ENCODE measurements at regions not wholly inside any gene's neighbourhood (a gene's known extent, or its start where the extent isn't known, plus 50 kb on each side); places are given as distances from the start of the nearest gene placed in this dataset.
"Not testable (repeated sequence)": the region's sequence is repeated elsewhere in the genome, so short reads cannot be mapped to it uniquely, and the experiment has no call there.

GRCh38 chr7:53596230-53596629 lies 560.8 kb downstream of the POM121L12 start:
- DNase-seq = no peak

DNA sequence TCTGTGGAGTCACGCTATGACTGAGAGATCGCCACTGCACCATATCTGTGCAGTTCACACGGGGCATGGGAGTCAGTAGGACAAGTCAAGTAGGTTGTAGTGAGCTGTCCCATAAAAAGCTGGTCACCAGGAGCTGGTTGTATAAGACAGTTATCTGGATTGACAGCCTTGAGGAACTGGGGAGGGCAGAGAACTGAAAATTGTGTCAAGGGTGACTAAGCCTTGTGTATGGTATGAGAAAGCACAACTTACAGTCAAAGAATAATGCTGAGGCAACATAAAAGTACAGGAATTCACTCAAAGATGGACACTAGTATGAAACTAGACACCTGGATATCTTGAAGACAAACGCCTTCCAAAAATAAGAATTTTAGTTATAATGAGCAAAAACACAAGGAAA lies 564.9 kb downstream of the POM121L12 start:
- DNase-seq = no peak

- no peak for DNase-seq
Observed at GRCh38 chr7:53602817-53603418, 567.5 kb downstream of the POM121L12 start.

- DNase-seq = no peak
Observed at GRCh38 chr7:53603461-53603860, 568.0 kb downstream of the POM121L12 start.

DNA sequence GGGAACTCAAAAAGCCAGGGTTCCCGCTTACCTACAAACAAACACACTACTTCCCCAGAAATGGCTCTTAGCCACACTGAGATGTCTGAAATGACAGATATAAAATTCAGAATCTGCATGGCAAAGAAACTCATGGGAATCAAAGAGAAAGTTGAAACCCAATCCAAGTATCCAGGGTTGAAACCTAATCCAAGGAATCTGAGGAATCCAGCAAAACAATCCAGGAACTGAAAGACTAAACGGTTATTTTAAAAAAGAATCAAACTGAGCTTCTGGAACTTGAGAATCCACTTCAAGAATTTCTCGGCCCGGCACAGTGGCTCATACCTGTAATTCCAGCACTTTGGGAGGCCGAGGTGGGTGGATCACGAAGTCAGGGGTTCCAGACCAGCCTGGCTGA lies 568.8 kb downstream of the POM121L12 start:
- no peak for DNase-seq

GRCh38 chr7:53607961-53608360 lies 572.5 kb downstream of the POM121L12 start:
- no peak for DNase-seq

GRCh38 chr7:53609185-53609584 lies 573.8 kb downstream of the POM121L12 start:
- no peak for DNase-seq

GRCh38 chr7:53611043-53611442 lies 575.6 kb downstream of the POM121L12 start:
- no peak for DNase-seq

DNA sequence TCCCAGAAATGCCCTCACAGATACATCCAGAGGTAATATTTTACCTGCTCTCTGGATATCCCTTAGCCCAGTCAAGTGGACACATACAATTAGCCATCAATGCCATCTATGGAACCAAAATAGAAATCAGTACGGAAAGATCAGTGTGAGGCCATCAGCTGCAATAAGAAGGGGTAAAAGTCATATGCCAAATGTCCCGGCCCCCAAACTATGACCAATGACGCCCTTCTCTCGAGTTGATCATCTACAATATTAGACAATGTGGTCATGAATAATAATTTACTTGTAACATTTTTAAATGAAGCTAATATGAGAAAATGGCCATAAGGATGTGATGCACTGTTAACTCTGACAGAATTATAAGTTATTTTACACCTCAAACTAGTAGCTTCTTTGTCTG lies 588.9 kb downstream of the POM121L12 start:
- no peak for DNase-seq

- no peak for DNase-seq
Observed at GRCh38 chr7:53628775-53629174, 593.3 kb downstream of the POM121L12 start.

DNA sequence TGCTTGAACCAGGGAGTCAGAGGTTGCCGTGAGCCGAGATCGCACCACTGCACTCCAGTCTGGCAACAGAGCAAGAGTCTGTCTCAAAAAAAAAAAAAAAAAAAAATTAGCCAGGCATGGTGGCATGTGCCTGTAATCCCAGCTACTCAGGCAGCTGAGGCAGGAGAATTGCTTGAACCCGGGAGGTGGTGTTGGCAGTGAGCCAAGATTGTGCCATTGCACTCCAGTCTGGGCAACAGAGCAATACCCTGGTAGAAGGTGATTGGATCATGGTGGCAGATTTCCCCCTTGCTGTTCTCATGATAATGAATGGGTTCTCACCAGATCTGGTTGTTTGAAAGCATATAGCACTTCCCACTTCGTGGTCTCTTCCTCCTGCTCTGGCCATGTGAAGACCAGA lies 599.8 kb downstream of the POM121L12 start:
- not testable (repeated sequence) for DNase-seq

DNA sequence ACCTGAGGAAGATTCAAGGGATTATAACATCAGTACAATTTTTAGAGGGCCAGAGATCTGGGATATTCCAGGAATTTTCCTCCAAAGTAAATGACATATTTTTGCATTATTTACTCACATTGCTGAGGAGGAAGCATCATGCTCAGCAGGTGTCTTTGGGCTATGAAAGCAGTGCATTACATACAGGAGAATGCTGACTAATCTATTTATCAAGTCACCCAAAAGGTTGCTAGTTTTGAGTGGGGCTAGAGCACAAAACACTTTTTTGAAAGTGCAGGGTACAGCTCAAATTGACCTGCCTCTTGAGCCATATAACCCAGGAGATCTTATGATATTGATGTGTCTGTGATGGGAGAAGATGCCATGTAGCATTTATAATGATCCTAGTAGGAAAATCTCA lies 603.1 kb downstream of the POM121L12 start:
- no peak for DNase-seq

- DNase-seq = no peak
Observed at GRCh38 chr7:53641091-53641490, 605.7 kb downstream of the POM121L12 start.

DNA sequence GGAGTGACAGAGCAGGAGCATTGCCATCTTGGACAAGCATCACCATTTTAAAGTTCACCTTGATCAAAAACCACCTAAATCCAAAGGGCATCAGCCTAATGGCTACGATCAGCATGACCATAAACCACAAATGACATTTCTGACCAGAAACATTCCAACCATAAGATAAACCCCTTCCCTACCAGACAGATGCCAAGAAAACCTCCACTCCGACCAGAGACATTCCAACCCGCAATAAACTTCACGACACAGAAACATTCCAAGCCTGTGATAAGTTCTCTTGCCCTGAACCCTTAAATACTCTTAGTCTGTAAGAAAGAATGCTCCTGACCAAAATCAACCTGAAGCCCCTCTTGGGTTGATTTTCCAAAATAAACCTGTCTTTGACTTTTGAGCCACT lies 606.9 kb downstream of the POM121L12 start:
- DNase-seq = no peak

GRCh38 chr7:53642866-53643265 lies 607.4 kb downstream of the POM121L12 start:
- DNase-seq = no peak

DNA sequence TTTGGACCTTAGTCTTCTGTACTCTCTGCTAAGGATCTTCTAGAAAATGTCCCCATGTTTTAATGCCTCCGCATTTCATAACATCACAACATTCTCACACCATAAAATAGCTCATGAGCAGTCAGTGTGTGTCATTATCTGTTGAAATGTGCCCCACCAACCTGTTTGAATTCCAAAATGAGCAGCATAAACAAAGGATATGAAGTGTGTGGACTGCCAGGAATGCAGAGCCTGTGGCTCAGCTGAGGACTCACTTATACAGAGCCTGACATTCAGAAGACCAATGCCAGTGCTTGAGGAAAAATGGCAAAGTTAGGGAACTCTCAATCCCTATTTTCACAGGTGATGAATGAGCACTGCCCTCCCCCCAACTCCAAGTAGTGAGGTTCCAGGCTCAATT lies 621.4 kb downstream of the POM121L12 start:
- no peak for DNase-seq

GRCh38 chr7:53657586-53657985 lies 622.2 kb downstream of the POM121L12 start:
- DNase-seq = no peak

DNA sequence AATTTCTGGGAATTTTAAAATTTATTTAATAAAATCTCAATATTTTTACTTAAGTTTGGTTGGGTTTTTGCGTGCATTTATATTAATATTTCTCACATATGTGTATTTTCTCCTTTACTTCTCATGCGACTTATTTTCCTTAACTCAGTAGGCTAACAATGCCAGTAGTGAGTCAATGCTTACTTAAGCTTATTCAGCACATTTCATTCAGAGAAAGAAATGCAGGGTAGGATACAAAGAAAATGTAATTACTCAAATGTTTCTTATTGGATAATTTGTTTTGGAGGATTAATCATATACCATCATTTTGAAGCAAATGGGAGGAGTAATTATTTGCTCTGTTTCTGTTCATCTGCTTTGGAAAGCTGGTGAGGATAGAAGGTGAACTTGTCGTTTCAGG lies 623.5 kb downstream of the POM121L12 start:
- no peak for DNase-seq

DNA sequence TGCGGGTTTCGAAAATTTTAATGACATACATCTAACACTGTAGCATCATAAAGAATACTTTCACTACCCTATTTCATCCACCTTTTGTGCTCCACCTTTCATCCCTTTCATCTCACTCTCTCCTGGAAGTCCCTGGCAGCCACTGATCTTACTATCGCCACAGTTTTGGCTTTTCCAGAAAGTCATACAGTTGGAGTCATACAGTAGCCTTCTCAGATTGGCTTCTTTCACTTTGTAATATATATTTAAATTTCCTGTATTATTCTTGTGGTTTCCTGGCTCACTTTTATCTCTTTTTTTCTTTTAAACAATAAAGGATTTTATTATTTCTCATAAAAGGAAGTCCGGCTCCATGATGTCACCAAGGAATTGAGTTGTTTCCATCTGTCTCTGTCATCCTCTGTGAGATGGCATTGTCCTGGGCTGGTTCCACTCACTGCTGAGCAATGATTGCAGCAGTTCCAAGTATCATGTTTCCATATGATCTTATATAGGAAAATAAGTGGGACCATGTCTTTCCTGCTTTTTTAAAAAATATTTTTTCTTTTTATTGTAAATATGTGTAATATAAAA lies 626.3 kb downstream of the POM121L12 start:
- DNase-seq = no peak

- DNase-seq = no peak
Observed at GRCh38 chr7:53672681-53673080, 637.2 kb downstream of the POM121L12 start.

GRCh38 chr7:53675835-53676234 lies 640.4 kb downstream of the POM121L12 start:
- DNase-seq = no peak

GRCh38 chr7:53684693-53685092 lies 649.3 kb downstream of the POM121L12 start:
- no peak for DNase-seq

DNA sequence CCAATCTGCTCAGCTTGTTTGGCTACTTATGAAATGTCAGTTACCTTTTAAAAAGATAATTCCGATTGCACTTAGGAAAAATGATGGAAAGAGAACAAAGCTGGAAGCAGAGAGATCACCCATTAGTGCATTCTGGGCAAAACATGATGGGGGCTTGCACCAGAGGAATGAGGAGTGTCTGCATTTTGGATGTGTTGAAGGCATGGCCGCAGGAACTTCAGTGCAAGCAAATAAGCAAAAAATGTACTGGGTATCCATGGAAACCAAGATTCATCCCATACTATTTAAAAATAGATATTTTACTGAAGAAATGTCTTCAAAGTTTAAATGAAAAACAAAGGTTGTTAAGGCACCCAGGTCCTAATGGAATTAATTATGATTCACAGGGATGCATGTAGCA lies 655.0 kb downstream of the POM121L12 start:
- no peak for DNase-seq

DNA sequence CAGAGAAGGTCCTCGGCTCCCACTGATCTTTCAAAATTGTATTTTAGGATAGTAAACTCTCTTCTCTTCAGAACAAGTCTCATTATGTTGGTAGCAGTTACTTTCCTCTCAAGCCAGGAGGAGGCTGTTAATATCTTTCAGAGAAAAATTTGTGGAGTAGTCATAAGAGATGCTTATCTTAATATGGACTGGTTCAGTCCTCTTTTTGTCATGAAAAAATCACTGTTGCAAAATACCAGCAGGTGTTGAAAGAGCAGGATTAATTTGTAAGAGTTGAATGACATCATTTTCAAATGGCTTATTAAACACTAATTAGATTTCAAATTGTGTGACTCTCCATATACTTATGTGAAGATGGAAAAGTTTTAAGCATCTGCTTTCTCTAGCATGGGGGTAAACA lies 662.5 kb downstream of the POM121L12 start:
- DNase-seq = no peak

- DNase-seq = no peak
Observed at GRCh38 chr7:53699215-53699837, 663.9 kb downstream of the POM121L12 start.
